ENCODE measurements at regions not wholly inside any gene's neighbourhood (a gene's known extent, or its start where the extent isn't known, plus 50 kb on each side); places are given as distances from the start of the nearest gene placed in this dataset.

DNA sequence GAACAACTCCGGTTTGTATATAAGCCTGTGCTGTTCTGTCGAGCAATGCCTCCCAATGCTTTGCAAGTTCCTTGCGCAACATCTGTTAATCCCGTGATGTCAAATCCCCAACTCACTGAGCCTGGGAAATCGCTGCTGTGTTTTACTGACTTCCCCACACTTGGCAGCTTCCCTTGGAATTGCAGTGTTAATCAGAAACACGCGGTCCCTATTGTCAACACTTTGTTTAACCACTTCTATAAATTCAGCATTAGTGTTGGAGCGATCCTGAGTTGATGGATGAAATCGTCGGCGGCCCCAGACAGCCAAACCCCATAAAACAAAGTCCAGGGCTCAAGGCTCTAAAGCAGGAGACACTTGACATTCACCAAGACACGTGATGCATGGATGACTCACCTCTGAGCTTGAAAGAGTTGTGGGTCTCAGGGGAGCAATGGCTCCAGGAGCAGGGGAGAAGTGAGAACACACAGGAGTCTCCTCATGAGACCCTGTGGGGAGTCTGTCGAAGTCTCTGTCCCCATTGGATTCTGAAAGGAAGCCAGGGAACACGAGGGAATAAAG, 555.3 kb downstream of the MIAT start:
- intact Hi-C loops (cut with micrococcal nuclease): no loop called here
- CTCF ChIA-PET: interaction anchor here (0.9 kb wide), 1 partner anchor 173 kb away, joined by 3 read pairs; no protein-coding TSS in a partner anchor
- Mint-ChIP-seq H3K4me1 (ENCODE audit: insufficient read depth, unreplicated experiment) (peaks cover 40% of the 10 kb centered on the region), H3K4me3 (ENCODE audit: unreplicated experiment) (no peak overlapping the region), H3K27me3 (ENCODE audit: insufficient read depth, unreplicated experiment) (no peaks in the 10 kb centered on the region), H3K9me3 (ENCODE audit: unreplicated experiment) (no peaks in the 10 kb centered on the region), H3K36me3 (ENCODE audit: insufficient read depth, unreplicated experiment) (no peaks in the 10 kb centered on the region), H3K27ac (ENCODE audit: low read depth, unreplicated experiment) (peak overlapping the region; percentile 85)
- no TSS peak for BruUV-seq (replicated peaks)
- TF ChIP-seq, protein P1, sequence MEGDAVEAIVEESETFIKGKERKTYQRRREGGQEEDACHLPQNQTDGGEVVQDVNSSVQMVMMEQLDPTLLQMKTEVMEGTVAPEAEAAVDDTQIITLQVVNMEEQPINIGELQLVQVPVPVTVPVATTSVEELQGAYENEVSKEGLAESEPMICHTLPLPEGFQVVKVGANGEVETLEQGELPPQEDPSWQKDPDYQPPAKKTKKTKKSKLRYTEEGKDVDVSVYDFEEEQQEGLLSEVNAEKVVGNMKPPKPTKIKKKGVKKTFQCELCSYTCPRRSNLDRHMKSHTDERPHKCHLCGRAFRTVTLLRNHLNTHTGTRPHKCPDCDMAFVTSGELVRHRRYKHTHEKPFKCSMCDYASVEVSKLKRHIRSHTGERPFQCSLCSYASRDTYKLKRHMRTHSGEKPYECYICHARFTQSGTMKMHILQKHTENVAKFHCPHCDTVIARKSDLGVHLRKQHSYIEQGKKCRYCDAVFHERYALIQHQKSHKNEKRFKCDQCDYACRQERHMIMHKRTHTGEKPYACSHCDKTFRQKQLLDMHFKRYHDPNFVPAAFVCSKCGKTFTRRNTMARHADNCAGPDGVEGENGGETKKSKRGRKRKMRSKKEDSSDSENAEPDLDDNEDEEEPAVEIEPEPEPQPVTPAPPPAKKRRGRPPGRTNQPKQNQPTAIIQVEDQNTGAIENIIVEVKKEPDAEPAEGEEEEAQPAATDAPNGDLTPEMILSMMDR (IDR thresholded peaks at IDR 0.05; ENCODE audit: unreplicated experiment): no peak
- POLR2A ChIA-PET: interaction anchor here (0.5 to 1.4 kb wide), 2 partner anchors 10 to 506 kb away, joined by 3 to 5 read pairs; no protein-coding TSS in a partner anchor
- DNase-seq (ENCODE audit: unreplicated experiment): peak; percentile 81

DNA sequence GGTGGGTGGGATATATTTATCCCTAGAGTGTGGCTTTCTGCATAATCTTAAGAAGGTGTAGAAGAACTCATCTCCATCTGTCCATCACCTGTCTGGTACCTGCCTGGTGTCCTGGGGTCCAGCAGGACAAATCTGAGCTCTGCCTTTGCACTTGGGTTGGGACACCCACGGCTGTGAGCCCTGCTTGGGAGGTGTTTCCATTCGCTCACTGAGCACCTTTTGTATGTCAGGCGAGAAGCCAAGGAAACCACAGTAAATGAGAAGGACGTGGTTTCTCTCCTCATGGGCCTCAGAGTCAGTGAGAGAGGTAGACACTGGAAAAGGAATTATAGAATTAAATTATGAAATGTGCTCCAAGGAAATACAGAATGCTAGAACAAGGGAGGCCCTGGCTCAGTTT, 555.9 kb downstream of the MIAT start:
- intact Hi-C loops (cut with micrococcal nuclease): no loop called here
- Mint-ChIP-seq H3K36me3 (ENCODE audit: insufficient read depth, unreplicated experiment) (no peaks in the 10 kb centered on the region), H3K27ac (ENCODE audit: low read depth, unreplicated experiment) (peak overlapping the region; percentile 85), H3K9me3 (ENCODE audit: unreplicated experiment) (no peaks in the 10 kb centered on the region), H3K4me3 (ENCODE audit: unreplicated experiment) (no peak overlapping the region), H3K27me3 (ENCODE audit: insufficient read depth, unreplicated experiment) (no peaks in the 10 kb centered on the region), H3K4me1 (ENCODE audit: insufficient read depth, unreplicated experiment) (peaks cover 34% of the 10 kb centered on the region)
- BruUV-seq (replicated peaks): no TSS peak
- no peak for DNase-seq (ENCODE audit: unreplicated experiment)
- TF ChIP-seq, protein P1 (IDR thresholded peaks at IDR 0.05; ENCODE audit: unreplicated experiment): no peak
- ChIA-PET CTCF (no interaction called here), POLR2A (no interaction called here)

DNA sequence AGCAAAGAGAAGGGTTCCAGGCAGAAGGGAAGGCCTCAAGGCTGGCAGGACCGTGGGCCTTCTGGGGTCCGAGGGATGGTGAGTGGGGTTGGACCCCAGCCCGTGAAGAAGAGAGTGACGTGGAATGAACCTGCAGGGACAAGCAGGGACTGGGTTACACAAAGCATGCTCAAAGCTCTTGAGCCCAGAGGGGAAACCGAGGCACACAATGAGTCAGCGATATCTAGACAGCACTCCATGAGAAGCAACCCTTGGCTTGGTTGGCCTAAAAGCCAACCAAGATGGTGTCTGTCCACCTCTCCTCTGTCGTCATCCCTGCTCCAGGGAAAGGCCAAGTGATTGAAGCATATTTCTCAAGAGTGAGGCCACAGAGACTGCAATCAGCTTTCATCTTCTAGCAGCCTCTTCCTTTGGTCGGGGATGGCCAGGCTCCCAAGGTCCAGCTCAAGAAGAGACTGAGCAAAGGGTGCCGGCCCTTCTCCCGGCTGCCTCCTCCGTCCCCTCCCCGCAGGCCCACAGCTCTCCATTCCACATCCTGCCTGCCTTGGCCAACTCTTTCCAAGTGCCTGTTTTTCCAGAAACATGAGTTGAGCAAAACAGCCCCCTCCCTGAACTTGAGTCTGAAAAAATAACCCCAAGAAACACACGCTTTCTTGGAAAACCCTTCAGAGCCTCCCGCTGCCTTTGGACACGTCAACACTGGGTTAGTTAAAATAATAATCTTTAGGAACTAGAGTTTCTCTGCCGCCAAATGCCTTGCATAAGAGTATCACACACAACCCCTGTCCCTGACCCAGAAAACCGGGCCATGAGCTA, 556.6 kb downstream of the MIAT start:
- POLR2A ChIA-PET: no interaction called here
- intact Hi-C loops (cut with micrococcal nuclease): no loop called here
- Mint-ChIP-seq H3K4me1 (ENCODE audit: insufficient read depth, unreplicated experiment) (peaks cover 31% of the 10 kb centered on the region), H3K27me3 (ENCODE audit: insufficient read depth, unreplicated experiment) (no peaks in the 10 kb centered on the region), H3K9me3 (ENCODE audit: unreplicated experiment) (no peaks in the 10 kb centered on the region), H3K4me3 (ENCODE audit: unreplicated experiment) (no peak overlapping the region), H3K27ac (ENCODE audit: low read depth, unreplicated experiment) (no peak overlapping the region), H3K36me3 (ENCODE audit: insufficient read depth, unreplicated experiment) (no peaks in the 10 kb centered on the region)
- no TSS peak for BruUV-seq (replicated peaks)
- CTCF ChIA-PET: no interaction called here
- no peak for DNase-seq (ENCODE audit: unreplicated experiment)
- TF ChIP-seq, protein P1 (IDR thresholded peaks at IDR 0.05; ENCODE audit: unreplicated experiment): no peak

DNA sequence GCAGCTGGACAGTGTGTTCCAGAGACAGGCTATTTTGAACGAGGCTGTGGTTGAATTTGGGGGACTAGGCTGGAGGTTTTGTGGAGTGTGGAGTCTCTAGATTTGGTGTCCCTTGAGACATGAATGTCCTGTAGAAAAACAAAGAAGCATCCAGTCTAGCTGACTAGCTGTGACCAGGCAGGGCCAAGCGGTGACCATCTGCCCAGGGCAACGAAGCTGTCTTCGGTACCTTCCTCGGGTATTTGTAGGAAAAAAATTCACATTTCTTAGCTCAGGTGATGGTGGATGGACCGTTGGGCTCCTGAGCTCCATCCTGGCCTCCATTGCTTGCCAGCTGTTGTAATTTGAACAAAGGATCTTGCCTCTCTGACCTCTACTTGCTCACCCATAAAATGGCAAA, 557.3 kb downstream of the MIAT start:
- no peaks in the 10 kb centered on the region for H3K27me3 Mint-ChIP-seq (ENCODE audit: insufficient read depth, unreplicated experiment)
- peaks cover 28% of the 10 kb centered on the region for H3K4me1 Mint-ChIP-seq (ENCODE audit: insufficient read depth, unreplicated experiment)
- no peak for DNase-seq (ENCODE audit: unreplicated experiment)
- CTCF ChIA-PET: interaction anchor here (0.6 kb wide), 1 partner anchor 171 kb away, joined by 4 read pairs; no protein-coding TSS in a partner anchor
- H3K27ac Mint-ChIP-seq (ENCODE audit: low read depth, unreplicated experiment): no peak overlapping the region
- BruUV-seq (replicated peaks): no TSS peak
- no peaks in the 10 kb centered on the region for H3K36me3 Mint-ChIP-seq (ENCODE audit: insufficient read depth, unreplicated experiment)
- POLR2A ChIA-PET: no interaction called here
- no peak overlapping the region for H3K4me3 Mint-ChIP-seq (ENCODE audit: unreplicated experiment)
- no peaks in the 10 kb centered on the region for H3K9me3 Mint-ChIP-seq (ENCODE audit: unreplicated experiment)
- TF ChIP-seq, protein P1 (IDR thresholded peaks at IDR 0.05; ENCODE audit: unreplicated experiment): no peak
- intact Hi-C loops (cut with micrococcal nuclease): no loop called here
